GM12878 (cell line): ENCODE measurements at regions not wholly inside any gene's neighbourhood (a gene's known extent, or its start where the extent isn't known, plus 50 kb on each side); places are given as distances from the start of the nearest gene placed in this dataset.
A peak's percentile ranks its signal among the peaks of the same experiment; 100 is the strongest.

ENCODE experiments used
- ATAC-seq: fragments of 200-7000 bp; cut with Tn5 transposase; 3 replicates; pipeline ENCODE4 v1.9.1; 2020; ENCODE audit warnings: mild to moderate bottlenecking, moderate library complexity
- BruUV-seq: library from RNA; stranded (reverse); fragments of 400-500 nt; replicated peaks from 2 replicates; lab custom pipeline; 2021; lab: Mats Ljungman, UMichigan
- CTCF ChIA-PET: fragments of 300-600 bp; sonication (Branson Sonifier 250); formaldehyde crosslinking; extraction: SDS; loops from one replicate; lab custom pipeline; 2021; ENCODE audit warnings: inconsistent platforms; lab: Yijun Ruan, JAX
- POLR2A ChIA-PET: fragments of 350-600 bp; formaldehyde crosslinking; extraction: SDS; loops from one replicate; lab custom pipeline; 2021; ENCODE audit warnings: inconsistent platforms; lab: Charles Lee
- RAD21 ChIA-PET: fragments of 300-600 bp; sonication (Branson Sonifier 250); formaldehyde crosslinking; loops from one replicate; lab custom pipeline; 2023; ENCODE audit warnings: antibody characterized with exemption; ENCODE audit not compliant: unreplicated experiment; lab: Charles Lee
- SMC1A ChIA-PET: fragments of 300-600 bp; sonication (Branson Sonifier 250); formaldehyde crosslinking; loops from one replicate; lab custom pipeline; 2023; ENCODE audit not compliant: unreplicated experiment, uncharacterized antibody; lab: Charles Lee
- DNase-seq: peaks from one replicate; pipeline ENCODE4 v3.0.0-alpha.2; 2011; ENCODE audit warnings: low read depth, low spot score
- FAIRE-seq: peaks from 3 replicates; lab custom pipeline; 2011; peaks lifted over from hg19 to GRCh38; lab: Jason Lieb, UNC
- H2AFZ ChIP-seq: 2 replicates; pipeline ENCODE4 v1.6.0; 2011; ENCODE audit warnings: low read depth, low read length, control low read depth; ENCODE audit not compliant: control insufficient read depth
- H3K27ac ChIP-seq: 2 replicates; pipeline ENCODE4 v1.5.1; 2011; ENCODE audit warnings: control low read depth; ENCODE audit not compliant: control insufficient read depth, insufficient read depth
- H3K27me3 ChIP-seq, 2 experiments: replicated peaks in 1 of 2; 2 replicates each; pipeline versions ENCODE4 v1.6.0 to v1.6.1; 2011; ENCODE audit warnings: low read length in 1 of 2; ENCODE audit not compliant: control insufficient read depth in 2 of 2, insufficient read depth in 2 of 2
- H3K36me3 ChIP-seq, 2 experiments: 2 replicates each; pipeline ENCODE4 v1.5.1; 2011; ENCODE audit warnings: low read length in 1 of 2; ENCODE audit not compliant: control insufficient read depth in 2 of 2, insufficient read depth in 2 of 2
- H3K4me1 ChIP-seq: 2 replicates; pipeline ENCODE4 v1.6.1; 2011; ENCODE audit warnings: mild to moderate bottlenecking, low read length, moderate library complexity, mixed read lengths; ENCODE audit not compliant: control insufficient read depth, insufficient read depth
- H3K4me2 ChIP-seq: 2 replicates; pipeline ENCODE4 v1.6.0; 2011; ENCODE audit warnings: control low read depth; ENCODE audit not compliant: control insufficient read depth, insufficient read depth
- H3K4me3 ChIP-seq: fragments of 200-600 bp; sonication (generic); 2 replicates; pipeline ENCODE4 v1.5.1; 2016
- H3K79me2 ChIP-seq: 2 replicates; pipeline ENCODE4 v1.6.0; 2011; ENCODE audit warnings: low read length; ENCODE audit not compliant: control insufficient read depth, insufficient read depth
- H3K9ac ChIP-seq: 2 replicates; pipeline ENCODE4 v1.8.0; 2011; ENCODE audit warnings: low read length, control low read depth, mixed read lengths; ENCODE audit not compliant: control insufficient read depth, insufficient read depth
- H3K9me3 ChIP-seq: replicated peaks from 3 replicates; pipeline ENCODE4 v1.5.1; 2011; ENCODE audit warnings: mild to moderate bottlenecking, low read length; ENCODE audit not compliant: control insufficient read depth, insufficient read depth
- H4K20me1 ChIP-seq: 2 replicates; pipeline ENCODE4 v1.6.0; 2011; ENCODE audit not compliant: control insufficient read depth, insufficient read depth
- ASH2L ChIP-seq: fragments of 300-600, 200-600 bp; sonication (generic); IDR thresholded peaks from 2 replicates; pipeline ENCODE4 v1.6.1; 2017; ENCODE audit warnings: low read depth, mild to moderate bottlenecking, borderline replicate concordance
- CTCF ChIP-seq, 3 experiments: IDR thresholded peaks in 2 of 3; conservative IDR thresholded peaks in 1 of 3; 2 replicates each; pipeline ENCODE4 v1.5.1; 2011; ENCODE audit warnings: low read depth in 3 of 3, low read length in 3 of 3, mild to moderate bottlenecking in 3 of 3, control low read depth in 2 of 3, moderate library complexity in 2 of 3, inconsistent platforms in 1 of 3, mixed read lengths in 1 of 3; ENCODE audit not compliant: control insufficient read depth in 2 of 3, insufficient read depth in 1 of 3; ENCODE audit errors: extremely low read depth in 1 of 3
- FOXM1 ChIP-seq: IDR thresholded peaks from 2 replicates; pipeline ENCODE4 v1.6.1; 2012; ENCODE audit warnings: low read depth, mild to moderate bottlenecking, inconsistent platforms, low read length, moderate library complexity
- IKZF2 ChIP-seq, 2 experiments: fragments of 450-650 bp; IDR thresholded peaks; 2 replicates each; pipeline ENCODE4 v1.6.1; 2017; ENCODE audit warnings: mild to moderate bottlenecking in 2 of 2, moderate library complexity in 2 of 2
- KAT2A ChIP-seq: conservative IDR thresholded peaks from 2 replicates; pipeline ENCODE4 v1.6.1; 2011; ENCODE audit warnings: low read depth, low read length; ENCODE audit not compliant: control insufficient read depth
- MTA3 ChIP-seq: IDR thresholded peaks from 2 replicates; pipeline ENCODE4 v1.6.1; 2012; ENCODE audit warnings: low read length, inconsistent platforms, borderline replicate concordance
- NR2C2 ChIP-seq: IDR thresholded peaks from 2 replicates; pipeline ENCODE4 v1.6.1; 2011; ENCODE audit warnings: borderline replicate concordance, low read depth; ENCODE audit not compliant: control insufficient read depth, insufficient read length
- PRDM15 ChIP-seq: fragments of 450-650 bp; formaldehyde crosslinking; IDR thresholded peaks from 2 replicates; pipeline ENCODE4 v1.4.0; 2020; ENCODE audit warnings: mild to moderate bottlenecking, moderate library complexity
- SKIL ChIP-seq: fragments of 450-650 bp; IDR thresholded peaks from 2 replicates; pipeline ENCODE4 v1.6.1; 2017; ENCODE audit warnings: mild to moderate bottlenecking, low read depth, inconsistent platforms; ENCODE audit not compliant: poor library complexity, severe bottlenecking
- STAT3 ChIP-seq: IDR thresholded peaks from 2 replicates; pipeline ENCODE4 v1.6.1; 2011; ENCODE audit warnings: low read depth, low read length, improper control_type of control experiment
- TARDBP ChIP-seq: IDR thresholded peaks from 2 replicates; pipeline ENCODE4 v1.6.1; 2016; ENCODE audit warnings: borderline replicate concordance
- WGBS: methylation state at CpG from one replicate; pipeline ENCODE4 v1.1.6; 2016; ENCODE audit warnings: low lambda C conversion rate; ENCODE audit not compliant: insufficient replicate concordance, insufficient coverage; ENCODE audit errors: missing lambda C conversion rate; 5-methylcytosine and 5-hydroxymethylcytosine counted together
- in situ Hi-C: fragments of 300-500 bp; cut with MboI; formaldehyde crosslinking; loops from 9 replicates; pipeline ENCODE4 v1.14.3; 2018; ENCODE audit warnings: mixed read lengths
- intact Hi-C: fragments of 100-400 bp; cut with micrococcal nuclease; formaldehyde crosslinking; loops from one replicate; pipeline ENCODE4 v1.14.2; 2022; ENCODE audit not compliant: unreplicated experiment

- no peak for TF ChIP-seq CTCF (IDR thresholded peaks at IDR 0.05 in 2 of 3, conservative IDR thresholded peaks at IDR 0.05 in 1 of 3; ENCODE audit: control insufficient read depth in 2 of 3, extremely low read depth in 1 of 3, insufficient read depth in 1 of 3, low read depth in 3 of 3, low read length in 3 of 3)
- TF ChIP-seq MTA3 = no peak
- TF ChIP-seq SKIL = no peak
- TF ChIP-seq ASH2L = no peak
Measured at GRCh38 chr2:164014791-164015190, 279.0 kb upstream of the FIGN start (continued).

- ChIA-PET POLR2A (no interaction called here), SMC1A (interaction anchor here (0.7 to 1.8 kb wide), 9 partner anchors 9 to 49 kb away, joined by 3 to 5 read pairs (median 4); no protein-coding TSS in a partner anchor), RAD21 (no interaction called here), CTCF (interaction anchor here (0.8 to 0.9 kb wide), 2 partner anchors 10 to 33 kb away, joined by 3 read pairs; no protein-coding TSS in a partner anchor)
- Histone ChIP-seq H3K9ac (no peak overlapping the region), H3K4me3 (no peak overlapping the region), H3K36me3 (no peaks in the 10 kb centered on the region), H3K27ac (no peak overlapping the region), H3K27me3 (no peaks in the 10 kb centered on the region; a peak in 1 of 4 replicates), H3K4me2 (no peak overlapping the region), H4K20me1 (no peaks in the 10 kb centered on the region), H2AFZ (no peak overlapping the region), H3K4me1 (peaks cover 3% of the 10 kb centered on the region; the same call in 1 of the 2 replicates), H3K79me2 (no peaks in the 10 kb centered on the region), H3K9me3 (no peaks in the 10 kb centered on the region)
- BruUV-seq = no TSS peak
- FAIRE-seq (peak; percentile 65), ATAC-seq (no peak), DNase-seq (no peak)
- in situ Hi-C loops (no loop called here), intact Hi-C loops (loop anchor here (10.0 kb wide), 1 partner anchor 741 kb away; no protein-coding TSS in a partner anchor)
- TF ChIP-seq FOXM1 (no peak), TARDBP (no peak), IKZF2 (IDR thresholded peaks at IDR 0.05) (no peak), KAT2A (no peak), PRDM15 (CRISPR knock-in tag) (no peak), NR2C2 (no peak), STAT3 (no peak)
- WGBS = 52% methylated on average over 11 of the region's 11 CpGs
Measured at GRCh38 chr2:164014068-164014731, 278.4 kb upstream of the FIGN start.
